SU-DHL-6 (cell line): ENCODE measurements at regions not wholly inside any gene's neighbourhood (a gene's known extent, or its start where the extent isn't known, plus 50 kb on each side); places are given as distances from the start of the nearest gene placed in this dataset.

Experiments
- H2AFZ ChIP-seq: fragments of 200-600 bp; sonication (generic); 2 replicates; pipeline ENCODE4 v1.6.1; 2014; ENCODE audit warnings: low read depth, mild to moderate bottlenecking, moderate library complexity, mixed read lengths, antibody characterized with exemption, low read length; ENCODE audit not compliant: severe bottlenecking
- H3F3A ChIP-seq: fragments of 200-600 bp; shearing (Covaris generic); 2 replicates; pipeline ENCODE4 v1.6.0; 2016; ENCODE audit warnings: antibody characterized with exemption, mild to moderate bottlenecking; ENCODE audit not compliant: insufficient read depth
- H3K27ac ChIP-seq: fragments of 200-600 bp; sonication (generic); 2 replicates; pipeline ENCODE4 v1.5.1; 2016; ENCODE audit warnings: low read depth, mild to moderate bottlenecking, low read length, moderate library complexity, mixed read lengths
- H3K27me3 ChIP-seq: fragments of 200-600 bp; sonication (generic), shearing (Covaris generic); 2 replicates; pipeline ENCODE4 v1.6.0; 2014; ENCODE audit warnings: mild to moderate bottlenecking, low read length
- H3K36me3 ChIP-seq: fragments of 200-600 bp; sonication (generic); 2 replicates; pipeline ENCODE4 v1.6.1; 2014; ENCODE audit warnings: mild to moderate bottlenecking, low read length, mixed read lengths
- H3K4me2 ChIP-seq: fragments of 300-600, 200-600 bp; shearing (Covaris generic), sonication (generic); 2 replicates; pipeline ENCODE4 v1.6.0; 2014; ENCODE audit warnings: low read length, low read depth, mild to moderate bottlenecking; ENCODE audit not compliant: poor library complexity, severe bottlenecking
- H3K4me3 ChIP-seq: fragments of 200-600 bp; sonication (generic); 2 replicates; pipeline ENCODE4 v1.5.1; 2014; ENCODE audit warnings: antibody characterized with exemption, low read length, mild to moderate bottlenecking, mixed read lengths; ENCODE audit not compliant: insufficient read depth, poor library complexity, severe bottlenecking
- H3K79me2 ChIP-seq: fragments of 200-600 bp; sonication (generic); 2 replicates; pipeline ENCODE4 v1.6.1; 2014; ENCODE audit warnings: mild to moderate bottlenecking, low read length, moderate library complexity; ENCODE audit not compliant: insufficient read depth
- H3K9ac ChIP-seq: fragments of 200-600 bp; sonication (generic); 2 replicates; pipeline ENCODE4 v1.7.0; 2014; ENCODE audit warnings: mild to moderate bottlenecking, low read length
- H3K9me2 ChIP-seq: fragments of 200-600 bp; sonication (generic); replicated peaks from 2 replicates; pipeline ENCODE4 v1.6.1; 2014; ENCODE audit warnings: low read length; ENCODE audit not compliant: insufficient read depth
- H3K9me3 ChIP-seq: fragments of 200-600 bp; sonication (generic); 2 replicates; pipeline ENCODE4 v1.6.1; 2014; ENCODE audit warnings: low read length, mixed read lengths; ENCODE audit not compliant: insufficient read depth
- H4K20me1 ChIP-seq: fragments of 200-600 bp; sonication (generic); 2 replicates; pipeline ENCODE4 v1.6.1; 2014; ENCODE audit warnings: low read depth, mild to moderate bottlenecking, antibody characterized with exemption, low read length, moderate library complexity, mixed read lengths
- EZH2phosphoT487 ChIP-seq: fragments of 200-600 bp; sonication (generic), shearing (Covaris generic); conservative IDR thresholded peaks from 2 replicates; pipeline ENCODE4 v1.6.1; 2018; ENCODE audit warnings: mild to moderate bottlenecking, antibody characterized with exemption, low read length, moderate library complexity, mixed read lengths
- TF ChIP-seq, protein P1 (sequence below): fragments of 200-600 bp; sonication (generic); IDR thresholded peaks from one replicate; pipeline ENCODE4 v1.5.1; 2017; ENCODE audit warnings: antibody characterized with exemption, mild to moderate bottlenecking, low read length, moderate library complexity; ENCODE audit not compliant: insufficient read depth, poor library complexity, severe bottlenecking

DNA sequence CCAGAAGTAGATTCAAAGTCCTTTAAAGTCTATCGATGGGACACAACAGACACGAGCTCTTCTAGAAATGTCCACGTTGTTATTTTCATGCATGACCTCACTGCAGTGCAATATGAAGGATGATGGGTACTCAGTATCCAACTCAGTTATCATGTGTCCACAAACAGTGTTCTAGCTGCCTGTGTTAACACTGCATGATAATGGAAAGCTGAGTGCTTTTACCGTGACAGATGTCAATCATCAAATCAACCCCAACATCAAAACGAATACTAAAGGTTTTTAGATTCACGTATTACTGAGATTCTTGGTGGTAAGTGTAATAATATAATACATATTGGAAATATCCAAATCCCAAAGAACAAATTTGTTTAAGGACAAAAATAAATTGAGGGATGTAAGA lies 394.8 kb upstream of the TENM3 start:
- Histone ChIP-seq H3K27ac (no peak overlapping the region), H3K79me2 (no peaks in the 10 kb centered on the region), H3F3A (no peaks in the 10 kb centered on the region), H3K4me3 (no peak overlapping the region), H3K9me2 (no peaks in the 10 kb centered on the region), H2AFZ (no peak overlapping the region), H3K36me3 (no peaks in the 10 kb centered on the region), H4K20me1 (no peaks in the 10 kb centered on the region), H3K9ac (no peak overlapping the region), H3K4me2 (no peak overlapping the region), H3K27me3 (no peaks in the 10 kb centered on the region), H3K9me3 (no peaks in the 10 kb centered on the region)
- TF ChIP-seq EZH2phosphoT487 = no peak
- TF ChIP-seq, protein P1, sequence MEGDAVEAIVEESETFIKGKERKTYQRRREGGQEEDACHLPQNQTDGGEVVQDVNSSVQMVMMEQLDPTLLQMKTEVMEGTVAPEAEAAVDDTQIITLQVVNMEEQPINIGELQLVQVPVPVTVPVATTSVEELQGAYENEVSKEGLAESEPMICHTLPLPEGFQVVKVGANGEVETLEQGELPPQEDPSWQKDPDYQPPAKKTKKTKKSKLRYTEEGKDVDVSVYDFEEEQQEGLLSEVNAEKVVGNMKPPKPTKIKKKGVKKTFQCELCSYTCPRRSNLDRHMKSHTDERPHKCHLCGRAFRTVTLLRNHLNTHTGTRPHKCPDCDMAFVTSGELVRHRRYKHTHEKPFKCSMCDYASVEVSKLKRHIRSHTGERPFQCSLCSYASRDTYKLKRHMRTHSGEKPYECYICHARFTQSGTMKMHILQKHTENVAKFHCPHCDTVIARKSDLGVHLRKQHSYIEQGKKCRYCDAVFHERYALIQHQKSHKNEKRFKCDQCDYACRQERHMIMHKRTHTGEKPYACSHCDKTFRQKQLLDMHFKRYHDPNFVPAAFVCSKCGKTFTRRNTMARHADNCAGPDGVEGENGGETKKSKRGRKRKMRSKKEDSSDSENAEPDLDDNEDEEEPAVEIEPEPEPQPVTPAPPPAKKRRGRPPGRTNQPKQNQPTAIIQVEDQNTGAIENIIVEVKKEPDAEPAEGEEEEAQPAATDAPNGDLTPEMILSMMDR = no peak

DNA sequence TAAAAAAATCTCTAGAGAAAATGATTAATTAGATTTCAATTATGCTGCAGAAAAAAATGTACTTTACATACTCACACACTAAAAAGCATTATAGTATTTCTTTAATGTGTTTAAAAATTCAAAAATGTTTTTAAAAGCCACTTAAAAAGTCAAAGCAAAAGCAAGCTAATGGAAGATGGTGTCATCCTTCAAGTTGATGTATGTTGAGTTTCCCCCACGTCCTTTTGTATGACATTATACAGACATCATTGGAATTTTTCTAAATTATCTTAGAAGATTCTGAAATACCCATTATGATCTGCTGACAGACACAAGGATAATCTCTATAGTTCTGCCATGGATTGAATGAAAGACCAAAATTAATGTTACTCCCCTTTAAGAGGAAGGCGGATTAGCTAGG lies 393.7 kb upstream of the TENM3 start:
- Histone ChIP-seq H3K9me2 (no peaks in the 10 kb centered on the region), H3K4me2 (no peak overlapping the region), H3K27me3 (no peaks in the 10 kb centered on the region), H3K9me3 (no peaks in the 10 kb centered on the region), H4K20me1 (no peaks in the 10 kb centered on the region), H3K9ac (no peak overlapping the region), H3K79me2 (no peaks in the 10 kb centered on the region), H3K27ac (no peak overlapping the region), H3F3A (no peaks in the 10 kb centered on the region), H3K36me3 (no peaks in the 10 kb centered on the region), H3K4me3 (no peak overlapping the region), H2AFZ (no peak overlapping the region)
- TF ChIP-seq, protein P1 = no peak
- no peak for TF ChIP-seq EZH2phosphoT487

DNA sequence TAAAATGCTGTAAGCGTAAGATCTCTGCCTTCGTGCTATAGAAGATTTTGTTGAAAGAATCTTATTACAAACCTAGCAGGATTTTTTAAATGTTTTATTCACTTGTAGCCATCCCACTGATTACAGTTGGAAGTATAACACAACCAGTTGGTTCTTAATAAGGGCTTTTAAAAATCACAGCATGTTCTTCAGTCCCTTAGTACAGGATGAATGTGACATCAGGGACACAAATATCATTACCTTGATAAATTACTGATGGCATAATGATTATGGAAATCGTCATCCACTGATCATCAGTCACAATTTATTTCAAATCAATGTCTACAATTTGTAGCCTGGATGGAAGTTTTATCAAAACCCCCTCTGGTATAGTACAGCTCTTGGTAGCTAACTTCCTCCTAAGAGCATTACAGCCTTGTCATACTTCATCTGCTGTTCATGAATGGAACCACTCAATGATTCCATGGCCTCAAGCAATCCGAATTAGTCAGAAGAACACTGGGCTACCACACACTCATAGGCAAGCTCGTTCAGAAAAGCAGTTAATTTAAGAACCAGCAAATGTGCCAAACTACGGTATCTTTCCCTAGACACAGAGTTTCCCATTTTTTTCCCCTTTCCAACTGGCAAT lies 389.2 kb upstream of the TENM3 start:
- H4K20me1 ChIP-seq = no peaks in the 10 kb centered on the region
- H3K4me3 ChIP-seq = no peak overlapping the region
- H3K9me2 ChIP-seq = no peaks in the 10 kb centered on the region
- no peaks in the 10 kb centered on the region for H3F3A ChIP-seq
- no peak for TF ChIP-seq EZH2phosphoT487
- TF ChIP-seq, protein P1 = no peak
- no peaks in the 10 kb centered on the region for H3K36me3 ChIP-seq
- no peak overlapping the region for H2AFZ ChIP-seq
- no peaks in the 10 kb centered on the region for H3K79me2 ChIP-seq
- peaks cover 3% of the 10 kb centered on the region; the same call in 1 of the 2 replicates for H3K9me3 ChIP-seq
- H3K4me2 ChIP-seq = no peak overlapping the region
- H3K9ac ChIP-seq = no peak overlapping the region
- no peak overlapping the region for H3K27ac ChIP-seq
- H3K27me3 ChIP-seq = no peaks in the 10 kb centered on the region
